GM21737 (cell line): ENCODE measurements at regions not wholly inside any gene's neighbourhood (a gene's known extent, or its start where the extent isn't known, plus 50 kb on each side); places are given as distances from the start of the nearest gene placed in this dataset.

Experiments used
- ATAC-seq: cut with Tn5 transposase; IDR thresholded peaks from one replicate; pipeline ENCODE4 v1.9.1; 2021; ENCODE audit warnings: mild to moderate bottlenecking, moderate library complexity; ENCODE audit not compliant: unreplicated experiment

DNA sequence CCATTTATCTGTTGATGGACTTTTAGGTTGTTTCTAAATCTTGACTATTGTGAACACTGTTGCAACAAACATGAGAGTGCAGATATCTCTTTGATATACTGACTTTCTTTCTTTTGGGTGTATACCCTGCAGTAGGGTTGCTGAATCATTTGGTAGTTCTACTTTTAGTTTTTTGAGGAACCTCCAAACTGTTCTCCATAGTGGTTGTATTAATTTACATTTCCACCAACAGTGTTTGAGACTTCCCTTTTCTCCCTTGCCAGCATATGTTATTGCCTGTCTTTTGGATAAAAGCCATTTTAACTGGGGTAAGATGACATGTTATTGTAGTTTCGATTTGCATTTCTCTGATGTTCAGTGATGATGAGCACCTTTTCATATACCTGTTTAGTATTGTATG is 330.0 kb downstream of the DDX10 start:
- no peak for ATAC-seq

DNA sequence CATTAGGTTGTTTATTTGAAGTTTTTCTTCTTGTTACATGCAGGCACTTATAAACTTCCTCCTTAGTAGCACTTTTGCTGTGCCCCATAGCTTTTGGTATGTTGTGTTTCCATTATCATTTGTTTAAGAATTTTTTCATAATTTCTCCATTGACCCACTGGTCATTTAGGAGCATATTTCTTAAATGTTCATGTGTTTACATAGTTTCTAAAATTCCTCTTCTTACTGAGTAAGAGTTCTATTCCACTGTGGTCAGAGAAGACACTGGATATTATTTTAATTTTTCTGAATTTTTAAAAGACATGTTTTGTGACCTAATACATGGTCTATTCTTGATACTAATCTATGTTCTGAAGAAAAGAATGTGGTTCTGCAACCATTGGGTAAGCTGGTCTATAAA is 333.0 kb downstream of the DDX10 start:
- ATAC-seq = no peak

DNA sequence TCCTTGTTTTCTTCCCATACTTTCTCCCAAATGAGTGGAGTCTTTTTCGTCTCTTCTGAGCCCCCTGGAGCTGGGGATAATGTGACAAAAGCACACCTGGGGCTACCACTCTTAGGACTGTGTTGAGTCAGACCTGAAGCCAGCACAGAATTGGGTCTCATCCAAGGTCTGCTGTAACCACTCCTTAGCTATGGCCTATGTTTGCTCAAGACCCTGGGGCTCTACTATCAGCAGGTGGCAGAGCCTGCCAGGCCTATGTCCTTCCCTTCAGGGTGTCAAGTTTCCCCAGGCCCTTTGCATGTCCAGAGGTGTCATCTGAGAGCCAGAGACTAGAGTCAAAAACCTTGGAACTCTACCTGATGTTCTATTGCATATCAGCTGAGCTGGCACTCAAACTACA is 335.7 kb downstream of the DDX10 start:
- no peak for ATAC-seq

DNA sequence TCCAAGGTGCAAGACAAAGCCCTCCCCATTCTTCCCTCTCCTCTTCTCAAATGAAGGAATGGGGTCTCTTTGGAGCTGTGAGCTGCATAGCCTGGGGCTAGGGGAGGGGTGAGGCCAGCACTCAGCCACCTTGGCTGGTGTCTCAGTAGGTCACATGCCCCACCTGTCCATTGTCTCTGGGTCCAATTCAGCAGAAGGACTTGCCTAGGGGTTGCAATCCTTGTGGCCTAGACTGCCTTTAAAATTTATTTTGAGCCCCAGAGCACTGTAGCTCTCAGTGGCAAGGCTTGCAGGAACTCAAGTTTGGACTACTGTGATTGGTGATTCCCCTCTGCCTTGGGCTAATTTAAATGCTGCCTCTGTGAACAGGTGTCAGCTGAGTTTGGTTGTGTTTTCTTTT is 336.7 kb downstream of the DDX10 start:
- no peak for ATAC-seq

DNA sequence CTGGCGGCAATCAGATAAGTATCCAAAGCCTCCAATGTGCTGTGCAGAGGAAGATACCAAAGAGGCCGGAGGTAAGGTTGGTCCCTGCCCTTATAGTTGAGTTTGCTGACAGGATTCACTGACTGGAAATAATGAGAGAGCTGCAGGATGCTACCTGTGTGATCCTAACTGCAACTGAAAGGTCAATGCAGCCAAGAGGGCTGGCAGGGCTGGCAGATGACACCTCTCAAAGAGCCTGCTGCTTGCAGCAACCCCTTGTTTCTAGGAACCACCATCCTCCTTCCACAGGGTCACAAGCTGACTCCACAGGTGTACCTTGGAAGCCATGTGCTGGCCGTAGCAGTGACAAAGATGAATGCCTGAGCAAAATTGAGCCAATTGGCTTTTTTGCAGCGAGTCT is 348.1 kb downstream of the DDX10 start:
- no peak for ATAC-seq

DNA sequence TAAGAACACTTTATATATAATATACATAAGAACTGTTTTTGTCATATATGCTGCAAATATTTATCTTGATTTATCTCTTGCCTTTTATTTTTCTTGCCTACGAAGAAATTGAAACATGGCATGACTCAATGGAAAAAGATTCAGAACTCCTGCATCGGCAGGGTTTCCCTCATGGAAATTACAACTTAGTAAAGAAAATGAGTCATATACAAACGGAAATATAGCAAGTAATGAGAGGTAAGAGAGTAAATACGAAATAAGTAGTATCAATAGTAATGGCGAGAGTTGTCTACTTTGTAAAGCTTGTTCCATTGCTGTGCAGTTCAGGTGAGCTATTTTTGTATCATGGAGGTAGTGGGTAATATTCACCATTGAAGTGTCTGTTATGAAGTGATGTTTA is 350.4 kb downstream of the DDX10 start:
- no peak for ATAC-seq

DNA sequence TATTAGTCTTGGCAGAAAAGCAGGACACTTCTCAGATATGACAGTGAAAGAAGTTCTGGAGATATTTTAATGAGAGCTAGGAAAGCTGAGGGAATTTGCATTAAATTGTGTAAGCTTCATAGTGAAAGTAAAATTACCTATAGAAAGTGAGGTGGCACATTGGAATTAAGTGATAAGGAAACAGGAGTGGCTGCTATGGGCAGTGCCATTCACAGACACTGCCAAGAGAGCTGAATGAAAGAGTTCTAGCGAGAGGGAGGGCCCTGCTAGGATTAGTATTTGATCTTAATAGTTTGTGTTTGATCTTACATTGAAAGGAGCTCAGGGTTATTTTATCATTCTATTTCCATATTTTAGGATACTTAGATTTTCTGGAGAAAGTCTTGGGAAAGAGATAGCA is 351.9 kb downstream of the DDX10 start:
- no peak for ATAC-seq

DNA sequence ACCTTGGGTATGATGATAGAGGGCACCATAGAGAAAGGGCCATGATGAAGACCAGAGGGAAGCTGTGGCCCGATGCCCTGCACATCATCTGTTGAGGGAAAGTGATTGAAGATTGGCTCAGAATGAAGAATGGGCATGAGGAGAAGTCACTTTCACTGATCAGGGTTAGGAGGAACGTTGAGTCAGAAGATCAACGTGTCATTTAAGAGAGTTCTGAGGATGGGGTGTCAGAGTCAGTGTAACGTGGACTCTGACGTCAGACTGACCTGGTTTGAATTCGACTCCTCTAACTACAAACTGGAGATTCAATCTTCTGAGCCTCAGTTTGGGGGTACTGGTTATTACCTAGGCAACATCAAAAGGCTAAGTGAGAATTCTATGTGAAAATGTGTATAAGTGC is 352.6 kb downstream of the DDX10 start:
- ATAC-seq = no peak

DNA sequence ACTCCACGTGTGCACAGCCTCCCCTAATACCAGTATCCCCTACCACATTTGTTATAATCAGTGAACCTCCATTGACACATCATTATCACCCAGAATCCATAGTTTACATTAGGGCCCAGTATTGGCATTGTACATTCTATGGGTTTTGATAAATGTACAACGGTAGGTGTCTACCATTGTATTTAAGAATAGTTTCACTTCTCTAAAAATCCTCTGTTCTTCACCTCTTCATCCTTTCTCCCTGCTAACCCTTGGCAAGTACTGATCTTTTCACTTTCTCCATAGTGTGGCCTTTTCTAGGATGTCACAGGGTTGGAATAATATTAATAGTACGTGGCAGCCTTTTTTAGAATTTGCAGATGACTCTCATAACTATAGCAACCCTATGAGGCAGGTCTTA is 353.8 kb downstream of the DDX10 start:
- no peak for ATAC-seq

DNA sequence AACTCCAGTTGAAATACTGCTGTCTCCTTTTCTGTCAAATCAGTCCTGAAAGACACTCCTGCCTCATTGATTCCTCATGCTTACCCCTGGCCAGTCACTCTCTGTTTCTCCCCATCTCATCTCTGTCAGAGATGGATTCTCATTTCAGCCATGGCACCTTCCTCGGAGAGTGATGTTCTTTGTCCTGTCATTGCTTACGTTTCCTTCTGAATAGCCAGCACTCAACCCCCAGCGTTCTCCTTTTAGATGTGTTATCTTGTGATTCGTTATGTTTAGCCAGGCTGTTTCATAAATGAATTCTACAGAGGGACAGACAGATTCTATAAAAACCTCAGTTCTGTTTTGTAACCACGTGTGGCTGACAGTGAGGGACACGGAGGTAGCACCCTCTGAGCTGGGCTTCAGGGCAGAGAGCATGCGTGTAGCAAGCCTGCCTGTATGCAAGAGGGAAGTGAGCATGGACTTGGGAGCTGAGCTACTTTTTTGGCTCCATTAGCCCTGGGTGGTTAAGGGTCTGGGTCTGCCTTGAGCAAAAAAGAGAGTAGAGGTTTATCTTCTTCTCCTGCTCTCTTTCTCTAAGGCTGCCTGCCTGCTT is 354.6 kb downstream of the DDX10 start:
- ATAC-seq = no peak

DNA sequence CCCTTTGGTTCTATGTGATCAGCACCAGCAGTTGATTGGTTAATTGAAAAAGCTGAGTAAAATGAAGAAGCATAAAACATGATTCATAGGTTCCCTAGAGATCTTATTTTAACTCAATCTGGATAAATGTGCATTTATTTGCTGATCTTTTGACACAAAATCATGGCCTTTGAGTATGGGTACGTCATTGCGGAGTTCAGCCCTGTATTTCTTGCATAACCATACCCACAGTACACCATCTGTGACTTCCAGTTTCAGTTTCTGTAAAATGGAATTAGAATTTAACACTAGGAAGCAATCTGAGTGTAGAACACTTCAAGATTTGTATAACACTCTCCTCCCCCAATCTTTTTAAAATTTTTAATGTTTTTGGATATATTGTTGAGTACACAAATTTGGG is 358.2 kb downstream of the DDX10 start:
- no peak for ATAC-seq

DNA sequence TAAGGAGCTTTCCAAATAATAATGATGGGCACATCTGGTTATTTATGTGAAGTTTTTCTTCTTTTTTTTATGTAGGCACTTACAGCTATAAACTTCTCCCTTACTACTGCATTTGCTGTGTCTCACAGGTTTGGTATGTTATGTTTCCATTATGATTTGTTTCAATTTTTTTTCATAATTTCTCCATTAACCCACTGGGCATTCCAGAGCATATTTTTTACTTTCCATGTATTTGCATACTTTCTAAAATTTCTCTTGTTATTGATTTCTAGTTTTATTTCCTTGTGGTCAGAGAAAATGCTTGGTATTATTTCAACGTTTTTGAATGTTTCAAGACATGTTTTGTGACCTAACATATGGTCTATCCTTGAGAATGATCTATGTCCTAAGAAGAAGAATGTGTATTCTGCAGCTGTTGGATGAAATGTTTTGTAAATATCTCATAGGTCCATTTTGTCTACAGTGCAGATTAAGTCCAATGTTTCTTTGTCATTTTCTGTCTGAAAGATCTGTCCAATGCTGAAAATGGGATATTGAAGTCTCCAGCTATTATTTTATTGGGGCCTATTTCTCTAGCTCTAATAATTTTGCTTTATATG is 362.1 kb downstream of the DDX10 start:
- ATAC-seq = no peak

DNA sequence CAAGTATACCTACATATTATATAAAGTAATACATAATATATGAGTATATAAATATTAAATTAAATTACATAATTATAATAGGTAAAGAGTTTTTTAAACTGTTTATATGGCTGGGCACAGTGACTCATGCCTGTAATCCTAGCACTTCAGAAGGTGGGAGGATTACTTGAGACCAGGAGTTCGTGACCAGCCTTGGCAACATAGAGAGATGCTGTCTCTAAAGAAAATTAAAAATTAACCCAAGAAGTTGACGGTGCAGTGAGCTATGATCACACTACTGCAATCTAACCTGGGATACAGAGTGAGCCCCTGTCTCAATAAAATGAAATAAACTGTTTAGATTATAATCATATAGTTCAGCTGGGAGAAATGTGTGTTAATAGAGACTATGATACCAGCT is 363.0 kb downstream of the DDX10 start:
- no peak for ATAC-seq

DNA sequence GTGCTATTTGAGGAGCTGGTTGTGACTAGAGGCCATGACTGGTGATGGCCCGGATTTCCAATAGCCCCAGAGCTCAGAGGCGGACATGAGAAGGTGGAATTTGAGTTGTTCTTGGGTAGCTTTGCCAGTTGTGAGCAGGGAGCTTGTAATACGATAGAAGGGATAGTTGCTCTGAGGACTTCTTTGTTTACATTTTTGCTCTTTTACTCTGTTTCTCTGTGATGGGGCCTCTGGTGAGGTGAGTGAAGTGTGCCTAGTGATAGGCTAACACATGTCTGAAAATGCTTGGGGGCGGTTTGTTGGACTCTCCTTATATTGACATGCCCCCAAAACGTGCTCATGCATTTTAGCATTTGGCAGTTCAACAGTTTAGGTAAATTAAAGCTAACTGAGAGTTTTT is 365.1 kb downstream of the DDX10 start:
- ATAC-seq = no peak

DNA sequence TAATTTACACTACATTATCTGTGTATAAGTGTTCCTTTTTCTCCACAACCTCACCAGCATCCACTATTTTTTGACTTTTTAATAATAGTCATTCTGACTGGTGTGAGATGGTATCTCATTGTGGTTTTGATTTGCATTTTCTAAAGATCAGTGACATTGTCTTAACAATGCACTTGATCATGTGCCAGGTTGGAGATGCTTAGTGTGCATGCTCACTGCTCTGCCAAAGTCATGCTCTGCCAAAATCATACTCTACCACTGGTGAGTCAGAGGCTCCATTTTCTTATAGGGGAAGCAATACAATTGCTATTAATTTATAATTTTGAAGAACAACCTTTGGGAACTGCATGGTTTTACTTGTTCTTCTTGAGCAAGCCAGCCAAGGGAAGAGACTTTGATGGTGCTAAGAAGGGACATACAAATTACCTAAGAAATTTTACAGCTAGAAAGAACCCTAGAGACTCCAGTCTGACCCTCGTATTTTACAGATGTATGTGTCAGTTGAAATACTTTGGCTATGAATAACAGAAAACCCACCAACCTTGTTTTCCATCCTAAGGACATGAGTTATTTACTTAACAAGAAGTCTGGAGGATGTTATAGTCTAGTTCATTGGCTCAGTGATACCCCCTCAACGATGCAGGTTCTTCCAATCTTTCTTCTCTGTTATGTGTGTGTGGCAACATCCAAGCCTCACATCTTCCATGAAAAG is 368.9 kb downstream of the DDX10 start:
- no peak for ATAC-seq

DNA sequence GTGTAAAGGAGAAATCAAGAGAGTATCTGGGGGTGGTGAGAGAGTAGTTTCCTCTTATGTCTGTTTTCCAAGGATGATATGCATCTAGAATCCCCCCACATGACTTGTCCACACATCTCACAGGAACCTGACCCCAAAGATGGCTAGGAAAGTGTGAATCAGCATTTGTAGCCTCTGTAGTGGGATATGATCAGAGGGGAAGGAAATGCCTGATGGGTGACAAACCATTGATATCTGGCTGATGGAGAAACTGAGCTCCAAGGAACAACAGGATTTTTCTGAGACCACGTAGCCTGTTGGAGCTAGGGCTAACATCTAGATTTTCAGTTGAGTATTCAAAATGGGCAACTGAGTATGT is 369.4 kb downstream of the DDX10 start:
- ATAC-seq = no peak

DNA sequence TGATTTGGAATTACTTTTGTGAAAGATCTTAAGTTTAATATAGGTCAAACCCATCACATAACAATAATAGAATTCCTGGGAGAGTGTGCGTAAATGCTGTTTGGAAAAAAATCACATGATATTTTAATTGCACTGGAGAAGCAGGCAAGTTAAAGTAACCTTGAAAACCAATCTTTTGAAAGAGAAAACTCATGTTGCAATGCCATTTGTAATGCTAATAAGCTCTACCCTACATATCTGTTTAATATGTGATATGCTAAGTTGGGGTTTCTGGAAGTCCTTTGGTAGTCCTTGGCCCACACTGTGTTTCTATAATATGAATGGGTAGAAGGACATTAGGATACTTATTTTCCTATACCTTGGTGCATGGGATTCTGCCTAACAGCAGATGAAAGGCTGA is 370.4 kb downstream of the DDX10 start:
- ATAC-seq = no peak

DNA sequence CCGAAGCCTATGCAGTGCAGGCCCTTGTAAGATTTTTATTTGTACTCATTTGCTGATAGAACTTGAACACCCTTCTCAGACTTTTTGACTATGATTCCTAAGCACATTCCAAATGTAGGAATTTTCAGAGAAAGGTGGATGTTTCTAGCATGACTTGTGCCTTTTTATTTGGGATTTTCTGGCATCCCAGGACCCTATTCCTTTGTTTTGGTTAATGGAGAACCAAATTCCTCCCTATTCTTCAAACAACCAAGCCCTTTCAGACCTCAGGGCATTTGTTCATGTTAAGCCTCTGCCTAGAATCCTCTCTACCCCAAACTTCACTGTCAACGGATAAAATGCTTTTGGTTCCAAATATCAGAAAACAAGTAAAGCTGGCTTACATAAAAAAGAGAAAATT is 371.1 kb downstream of the DDX10 start:
- no peak for ATAC-seq

DNA sequence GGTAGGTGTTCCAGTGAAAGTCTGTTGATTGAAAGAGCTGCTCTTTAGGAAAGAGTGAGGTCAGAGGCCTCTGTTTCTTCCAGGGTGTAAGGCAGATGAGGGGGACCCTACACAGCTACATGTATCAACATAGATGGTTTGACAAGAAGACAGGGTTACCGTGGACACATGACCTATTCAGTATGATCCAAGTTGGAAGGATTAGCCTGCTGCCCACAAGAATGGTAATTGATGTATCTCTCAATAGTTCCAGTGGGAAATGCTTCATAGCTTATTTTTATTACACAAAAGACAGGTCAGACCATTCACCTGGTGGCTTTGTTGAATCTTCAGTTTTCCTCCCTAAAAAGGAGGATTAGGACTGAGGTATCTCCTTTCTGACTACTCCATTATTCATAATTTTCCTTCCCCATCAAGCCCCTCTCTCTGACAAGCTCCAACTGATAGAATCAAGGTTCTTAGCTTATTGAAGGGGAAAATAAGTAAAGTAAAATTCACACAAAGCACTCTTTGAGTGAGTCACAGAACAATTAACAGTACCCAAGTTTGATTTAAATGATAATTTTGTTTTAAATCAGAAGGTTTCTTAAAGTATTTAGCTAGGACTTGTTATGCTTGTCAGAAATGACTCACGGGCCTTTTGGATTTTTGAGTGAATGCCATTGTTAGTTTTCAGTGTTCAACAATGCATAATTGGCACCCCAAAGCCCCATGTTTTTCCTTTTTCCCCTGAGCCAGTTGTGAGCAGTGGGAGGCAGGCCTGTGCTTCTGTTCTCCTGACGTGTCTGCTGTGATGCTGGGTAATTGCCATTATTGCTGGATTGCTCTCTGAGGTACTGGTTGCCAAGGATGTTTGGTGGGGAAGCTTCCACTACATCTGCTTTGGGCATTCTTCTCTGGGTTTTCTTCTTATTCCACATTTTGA is 373.2 kb downstream of the DDX10 start:
- no peak for ATAC-seq

DNA sequence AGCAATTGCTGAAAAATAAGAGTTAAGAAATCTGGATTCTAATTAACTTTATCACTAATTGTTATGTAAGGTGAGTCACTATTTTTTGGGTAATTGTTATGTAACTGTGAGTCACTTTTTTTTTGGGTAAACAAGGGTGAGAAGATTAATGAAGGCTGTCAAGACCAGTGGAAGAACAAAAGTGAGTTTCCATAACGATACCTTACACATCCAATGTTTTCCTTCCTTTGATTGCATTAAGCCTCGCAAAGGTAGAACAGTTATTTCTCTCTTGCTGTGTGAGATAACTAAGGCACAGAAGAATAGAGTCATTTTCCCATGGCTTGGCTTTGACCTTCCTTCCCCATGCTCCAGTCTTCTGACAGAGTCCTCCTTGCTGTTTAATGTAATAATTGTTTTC is 374.7 kb downstream of the DDX10 start:
- ATAC-seq = no peak

DNA sequence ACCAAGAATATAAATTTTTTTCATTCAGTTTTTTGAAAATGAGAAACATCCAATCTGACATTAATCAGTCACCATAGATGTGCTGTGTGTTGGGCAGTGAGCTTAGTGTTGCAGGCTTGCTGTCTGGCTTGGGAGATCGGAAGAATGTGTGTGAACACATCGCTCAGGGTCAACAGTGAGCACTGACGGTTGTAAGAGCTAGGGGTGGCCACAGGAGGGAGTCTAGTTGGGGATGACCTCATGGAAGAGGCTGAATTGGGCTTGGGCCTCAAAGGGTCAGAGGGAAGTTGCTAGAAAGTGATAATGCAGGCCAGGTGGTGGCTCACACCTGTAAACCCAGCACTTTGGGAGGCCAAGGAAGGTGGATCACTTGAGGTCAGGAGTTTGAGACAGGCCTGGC is 375.4 kb downstream of the DDX10 start:
- no peak for ATAC-seq

DNA sequence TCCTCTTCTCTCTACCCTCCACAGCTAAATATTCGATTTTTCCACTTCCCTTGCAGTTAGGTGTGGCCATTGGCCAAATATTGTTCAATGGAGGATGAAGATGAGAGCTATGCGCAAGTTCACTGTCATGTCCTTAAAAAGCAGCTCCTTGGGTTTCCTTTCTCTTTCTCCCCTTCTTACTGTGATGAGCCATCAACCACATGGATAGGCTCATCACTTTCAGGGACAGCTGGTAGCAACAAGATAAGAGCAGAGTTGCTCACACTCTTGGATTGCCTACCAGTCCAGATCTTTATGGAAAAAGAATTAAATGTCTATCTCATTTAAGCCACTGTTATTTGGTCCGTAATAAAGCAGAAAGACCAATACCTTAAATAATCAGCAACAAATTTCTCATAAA is 377.0 kb downstream of the DDX10 start:
- no peak for ATAC-seq
